GM18951 (cell line): ENCODE measurements at regions not wholly inside any gene's neighbourhood (a gene's known extent, or its start where the extent isn't known, plus 50 kb on each side); places are given as distances from the start of the nearest gene placed in this dataset.

ENCODE experiments used
- POLR2A ChIP-seq: IDR thresholded peaks from 4 replicates; pipeline ENCODE4 v1.6.1; 2011; ENCODE audit warnings: mild to moderate bottlenecking; ENCODE audit not compliant: insufficient read length, insufficient read depth; ENCODE audit errors: extremely low read depth
- in situ Hi-C: fragments of 300-500 bp; cut with MboI; formaldehyde crosslinking; loops from one replicate; pipeline ENCODE4 v1.12.0; 2022; ENCODE audit warnings: low sequenced_read_pairs, mixed read lengths, inconsistent platforms; ENCODE audit not compliant: unreplicated experiment

GRCh38 chr18:53994016-53994415 lies 230.5 kb downstream of the MBD2 start:
- no peak for TF ChIP-seq POLR2A
- in situ Hi-C loops, result no loop called here

- no peak for TF ChIP-seq POLR2A
- in situ Hi-C loops, result no loop called here
Measured at GRCh38 chr18:53991805-53992204, 232.7 kb downstream of the MBD2 start.

GRCh38 chr18:53991202-53991601 lies 233.3 kb downstream of the MBD2 start:
- in situ Hi-C loops, result no loop called here
- TF ChIP-seq POLR2A, result no peak

- no peak for TF ChIP-seq POLR2A
- in situ Hi-C loops, result no loop called here
Measured at GRCh38 chr18:53990485-53990884, 234.0 kb downstream of the MBD2 start.

GRCh38 chr18:53984021-53984420 lies 240.4 kb downstream of the MBD2 start:
- in situ Hi-C loops, result no loop called here
- no peak for TF ChIP-seq POLR2A

GRCh38 chr18:53971331-53971730 lies 253.1 kb downstream of the MBD2 start:
- in situ Hi-C loops, result no loop called here
- no peak for TF ChIP-seq POLR2A

GRCh38 chr18:53952700-53953099 lies 271.8 kb downstream of the MBD2 start:
- no peak for TF ChIP-seq POLR2A
- in situ Hi-C loops, result no loop called here

GRCh38 chr18:53950545-53950944 lies 273.9 kb downstream of the MBD2 start:
- TF ChIP-seq POLR2A, result no peak
- in situ Hi-C loops, result no loop called here

- in situ Hi-C loops, result no loop called here
- no peak for TF ChIP-seq POLR2A
Measured at GRCh38 chr18:53948991-53949390, 275.5 kb downstream of the MBD2 start.

- TF ChIP-seq POLR2A, result no peak
Measured at GRCh38 chr18:53947092-53947640, 277.3 kb downstream of the MBD2 start.

GRCh38 chr18:53946594-53946993 lies 277.9 kb downstream of the MBD2 start:
- no peak for TF ChIP-seq POLR2A
- in situ Hi-C loops, result no loop called here

More at GRCh38 chr18:53947092-53947640, 277.3 kb downstream of the MBD2 start:
- in situ Hi-C loops, result no loop called here

- no peak for TF ChIP-seq POLR2A
- in situ Hi-C loops, result no loop called here
Measured at GRCh38 chr18:53944721-53945120, 279.7 kb downstream of the MBD2 start.

- in situ Hi-C loops, result no loop called here
Measured at GRCh38 chr18:53943326-53943860, 281.1 kb downstream of the MBD2 start.

GRCh38 chr18:53941601-53942338 lies 282.7 kb downstream of the MBD2 start:
- in situ Hi-C loops, result no loop called here
- TF ChIP-seq POLR2A, result no peak

More at GRCh38 chr18:53943326-53943860, 281.1 kb downstream of the MBD2 start:
- TF ChIP-seq POLR2A, result no peak
